Keratinocyte (primary cell): ENCODE measurements at regions not wholly inside any gene's neighbourhood (a gene's known extent, or its start where the extent isn't known, plus 50 kb on each side); places are given as distances from the start of the nearest gene placed in this dataset.

Experiments
- DNase-seq: peaks from one replicate; pipeline ENCODE4 v3.0.0-alpha.2; 2011; ENCODE audit warnings: low read depth, missing footprints, low spot score
- FAIRE-seq: peaks from 2 replicates; lab custom pipeline; 2011; peaks lifted over from hg19 to GRCh38; lab: Jason Lieb, UNC
- H2AFZ ChIP-seq: 2 replicates; pipeline ENCODE4 v1.6.0; 2012; ENCODE audit warnings: low read length, control low read depth, inconsistent platforms; ENCODE audit not compliant: control insufficient read depth
- H3K27ac ChIP-seq: 2 replicates; pipeline ENCODE4 v1.5.1; 2011; ENCODE audit warnings: low read length; ENCODE audit not compliant: control insufficient read depth, insufficient read depth
- H3K27me3 ChIP-seq: 3 replicates; pipeline ENCODE4 v1.6.0; 2011; ENCODE audit warnings: low read length; ENCODE audit not compliant: control insufficient read depth, insufficient read depth; ENCODE audit errors: extremely low read depth
- H3K36me3 ChIP-seq, 2 experiments: 2 replicates in 1 of 2; 3 replicates in 1 of 2; pipeline ENCODE4 v1.5.1; 2011; ENCODE audit warnings: low read length in 2 of 2, mild to moderate bottlenecking in 1 of 2; ENCODE audit not compliant: control insufficient read depth in 2 of 2, insufficient read depth in 2 of 2; ENCODE audit errors: extremely low read depth in 1 of 2
- H3K4me1 ChIP-seq: 3 replicates; pipeline ENCODE4 v1.5.1; 2011; ENCODE audit warnings: low read length; ENCODE audit not compliant: control insufficient read depth, insufficient read depth; ENCODE audit errors: extremely low read depth
- H3K4me2 ChIP-seq: 3 replicates; pipeline ENCODE4 v1.6.0; 2011; ENCODE audit warnings: low read depth, low read length; ENCODE audit not compliant: control insufficient read depth, insufficient read depth; ENCODE audit errors: extremely low read depth
- H3K4me3 ChIP-seq, 3 experiments: fragments of 200-600 bp in 1 of 3; sonication (generic) in 1 of 3; 2 replicates in 2 of 3; 3 replicates in 1 of 3; pipeline ENCODE4 v1.5.1; 2011 to 2016; ENCODE audit warnings: low read length in 3 of 3, mild to moderate bottlenecking in 3 of 3, control low read depth in 2 of 3, inconsistent platforms in 1 of 3, low read depth in 1 of 3, mixed read lengths in 1 of 3, mixed run types in 1 of 3, moderate library complexity in 1 of 3; ENCODE audit not compliant: control insufficient read depth in 2 of 3, insufficient read depth in 2 of 3; ENCODE audit errors: extremely low read depth in 1 of 3
- H3K79me2 ChIP-seq: 2 replicates; pipeline ENCODE4 v1.6.0; 2012; ENCODE audit warnings: low read length; ENCODE audit not compliant: control insufficient read depth, insufficient read depth
- H3K9ac ChIP-seq: 3 replicates; pipeline ENCODE4 v1.6.0; 2011; ENCODE audit warnings: low read length; ENCODE audit not compliant: control insufficient read depth, insufficient read depth; ENCODE audit errors: extremely low read depth
- H3K9me1 ChIP-seq: 3 replicates; pipeline ENCODE4 v1.6.0; 2011; ENCODE audit warnings: low read length; ENCODE audit not compliant: control insufficient read depth, insufficient read depth; ENCODE audit errors: extremely low read depth
- H3K9me3 ChIP-seq: 2 replicates; pipeline ENCODE4 v1.5.1; 2012; ENCODE audit warnings: low read depth, low read length; ENCODE audit not compliant: control insufficient read depth
- H4K20me1 ChIP-seq: 3 replicates; pipeline ENCODE4 v1.6.0; 2011; ENCODE audit warnings: low read length; ENCODE audit not compliant: control insufficient read depth, insufficient read depth; ENCODE audit errors: extremely low read depth
- EZH2 ChIP-seq: IDR thresholded peaks from one replicate; pipeline ENCODE4 v1.6.1; 2012; ENCODE audit warnings: inconsistent platforms, mild to moderate bottlenecking, low read length, moderate library complexity
- dilution Hi-C: fragments of 300-500 bp; cut with MboI; formaldehyde crosslinking; loops from one replicate; pipeline ENCODE4 v1.7.0; 2020; ENCODE audit warnings: low sequenced_read_pairs; ENCODE audit not compliant: extremely low pct_ligation_motif_present
- TF ChIP-seq, protein P1 (sequence below), 3 experiments: IDR thresholded peaks in 1 of 3; conservative IDR thresholded peaks in 1 of 3; optimal IDR thresholded peaks in 1 of 3; 2 replicates in 2 of 3; 3 replicates in 1 of 3; pipeline versions ENCODE3 to v1.5.1; 2011; ENCODE audit warnings: low read length in 3 of 3, mild to moderate bottlenecking in 3 of 3, moderate library complexity in 2 of 3, control low read depth in 1 of 3, inconsistent platforms in 1 of 3; ENCODE audit not compliant: insufficient read depth in 2 of 3; ENCODE audit errors: extremely low read depth in 1 of 3

DNA sequence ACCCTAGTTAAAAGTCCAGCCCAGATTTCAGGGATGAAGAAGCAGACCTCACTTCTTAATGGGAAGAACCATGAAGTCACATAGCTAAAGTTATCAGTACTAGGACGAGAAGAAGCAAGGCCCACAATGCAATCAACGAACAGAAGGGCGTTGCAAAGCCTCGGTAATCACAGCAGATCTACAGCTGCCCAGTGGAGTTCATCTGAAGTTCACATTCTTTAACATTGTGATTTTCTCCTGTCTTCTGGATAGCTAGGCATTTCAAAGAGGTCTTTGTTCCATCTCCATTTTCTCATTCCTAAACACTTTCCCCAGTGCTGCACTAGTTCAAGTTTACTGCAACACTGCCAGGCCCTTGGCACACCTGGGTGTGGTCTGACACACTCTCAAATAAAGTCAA is 226.7 kb upstream of the N4BP1 start:
- Histone ChIP-seq H3K4me2 (no peak overlapping the region), H4K20me1 (no peaks in the 10 kb centered on the region), H3K27ac (no peak overlapping the region), H3K27me3 (no peaks in the 10 kb centered on the region), H3K9ac (no peak overlapping the region), H3K79me2 (no peaks in the 10 kb centered on the region), H3K9me3 (no peaks in the 10 kb centered on the region), H3K4me1 (no peaks in the 10 kb centered on the region), H3K4me3 (no peak overlapping the region), H2AFZ (no peak overlapping the region), H3K9me1 (no peaks in the 10 kb centered on the region), H3K36me3 (no peaks in the 10 kb centered on the region)
- FAIRE-seq, result no peak
- dilution Hi-C loops, result no loop called here
- no peak for DNase-seq
- TF ChIP-seq, protein P1, sequence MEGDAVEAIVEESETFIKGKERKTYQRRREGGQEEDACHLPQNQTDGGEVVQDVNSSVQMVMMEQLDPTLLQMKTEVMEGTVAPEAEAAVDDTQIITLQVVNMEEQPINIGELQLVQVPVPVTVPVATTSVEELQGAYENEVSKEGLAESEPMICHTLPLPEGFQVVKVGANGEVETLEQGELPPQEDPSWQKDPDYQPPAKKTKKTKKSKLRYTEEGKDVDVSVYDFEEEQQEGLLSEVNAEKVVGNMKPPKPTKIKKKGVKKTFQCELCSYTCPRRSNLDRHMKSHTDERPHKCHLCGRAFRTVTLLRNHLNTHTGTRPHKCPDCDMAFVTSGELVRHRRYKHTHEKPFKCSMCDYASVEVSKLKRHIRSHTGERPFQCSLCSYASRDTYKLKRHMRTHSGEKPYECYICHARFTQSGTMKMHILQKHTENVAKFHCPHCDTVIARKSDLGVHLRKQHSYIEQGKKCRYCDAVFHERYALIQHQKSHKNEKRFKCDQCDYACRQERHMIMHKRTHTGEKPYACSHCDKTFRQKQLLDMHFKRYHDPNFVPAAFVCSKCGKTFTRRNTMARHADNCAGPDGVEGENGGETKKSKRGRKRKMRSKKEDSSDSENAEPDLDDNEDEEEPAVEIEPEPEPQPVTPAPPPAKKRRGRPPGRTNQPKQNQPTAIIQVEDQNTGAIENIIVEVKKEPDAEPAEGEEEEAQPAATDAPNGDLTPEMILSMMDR (optimal IDR thresholded peaks at IDR 0.05 in 1 of 3, IDR thresholded peaks at IDR 0.05 in 1 of 3, conservative IDR thresholded peaks at IDR 0.05 in 1 of 3; ENCODE audit: extremely low read depth in 1 of 3, insufficient read depth in 2 of 3, low read length in 3 of 3), result no peak
- TF ChIP-seq EZH2, result no peak

DNA sequence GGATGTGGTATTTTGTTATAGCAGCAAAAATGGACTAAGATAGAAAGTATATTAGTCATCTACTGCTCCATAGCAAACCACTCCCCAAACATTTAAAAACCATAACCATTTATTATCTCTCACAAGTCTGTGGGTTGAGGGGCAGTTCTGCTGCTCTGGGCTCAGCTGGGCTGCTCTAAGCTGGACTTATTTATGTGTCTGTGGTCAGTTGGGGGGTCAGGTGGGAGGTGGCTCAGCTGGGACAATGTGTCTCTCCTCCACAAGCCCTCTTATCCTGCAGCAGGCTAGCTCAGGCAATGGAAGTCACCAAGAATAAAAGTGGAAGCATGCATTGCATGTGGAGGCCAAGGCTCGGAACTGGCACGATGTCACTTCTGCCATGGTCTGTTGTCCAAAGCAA is 226.1 kb upstream of the N4BP1 start:
- Histone ChIP-seq H3K36me3 (no peaks in the 10 kb centered on the region), H4K20me1 (no peaks in the 10 kb centered on the region), H3K4me3 (no peak overlapping the region), H3K4me2 (no peak overlapping the region), H3K4me1 (no peaks in the 10 kb centered on the region), H3K27ac (no peak overlapping the region), H3K27me3 (no peaks in the 10 kb centered on the region), H3K9ac (no peak overlapping the region), H3K9me1 (no peaks in the 10 kb centered on the region), H3K79me2 (no peaks in the 10 kb centered on the region), H2AFZ (no peak overlapping the region), H3K9me3 (no peaks in the 10 kb centered on the region)
- no peak for TF ChIP-seq EZH2
- TF ChIP-seq, protein P1 (optimal IDR thresholded peaks at IDR 0.05 in 1 of 3, IDR thresholded peaks at IDR 0.05 in 1 of 3, conservative IDR thresholded peaks at IDR 0.05 in 1 of 3; ENCODE audit: extremely low read depth in 1 of 3, insufficient read depth in 2 of 3, low read length in 3 of 3), result no peak
- dilution Hi-C loops, result no loop called here
- no peak for FAIRE-seq
- no peak for DNase-seq
